ENCODE measurements at regions not wholly inside any gene's neighbourhood (a gene's known extent, or its start where the extent isn't known, plus 50 kb on each side); places are given as distances from the start of the nearest gene placed in this dataset.

GRCh38 chr10:50982989-50983388 lies 91.3 kb upstream of the PRKG1 start:
- DNase-seq (no peak), FAIRE-seq (no peak)
- no peaks in the 10 kb centered on the region for H3K4me1 ChIP-seq (ENCODE audit: control insufficient read depth in 2 of 3, insufficient read depth in 2 of 3, low read depth in 1 of 3, low read length in 3 of 3)
- no peak overlapping the region for H3K27ac ChIP-seq (ENCODE audit: low read depth in 2 of 2, low read length in 2 of 2)
- H3K36me3 ChIP-seq (ENCODE audit: control insufficient read depth in 2 of 3, insufficient read depth in 3 of 3, low read length in 3 of 3) = no peaks in the 10 kb centered on the region
- H3K9me3 ChIP-seq (ENCODE audit: control insufficient read depth in 2 of 3, insufficient read depth in 1 of 3, low read length in 3 of 3) = no peaks in the 10 kb centered on the region
- H3K9ac ChIP-seq (ENCODE audit: low read length in 3 of 3) = no peak overlapping the region
- H3K27me3 ChIP-seq (ENCODE audit: control insufficient read depth, insufficient read depth, low read length) = no peaks in the 10 kb centered on the region
- intact Hi-C loops (cut with DNase I) = no loop called here
- no peak for TF ChIP-seq CTCF (IDR thresholded peaks at IDR 0.05; ENCODE audit: borderline replicate concordance, extremely low read depth, insufficient read depth)
- H3K4me3 ChIP-seq (ENCODE audit: low read length in 3 of 3) = no peak overlapping the region

GRCh38 chr10:50987934-50988333 lies 86.4 kb upstream of the PRKG1 start:
- Histone ChIP-seq H3K9me3 (ENCODE audit: control insufficient read depth in 2 of 3, insufficient read depth in 1 of 3, low read length in 3 of 3) (no peaks in the 10 kb centered on the region), H3K4me1 (ENCODE audit: control insufficient read depth in 2 of 3, insufficient read depth in 2 of 3, low read depth in 1 of 3, low read length in 3 of 3) (peaks cover 0 to 4% (median 0%) of the 10 kb centered on the region in 3 donors), H3K9ac (ENCODE audit: low read length in 3 of 3) (no peak overlapping the region), H3K4me3 (ENCODE audit: low read length in 3 of 3) (no peak overlapping the region), H3K36me3 (ENCODE audit: control insufficient read depth in 2 of 3, insufficient read depth in 3 of 3, low read length in 3 of 3) (no peaks in the 10 kb centered on the region), H3K27me3 (ENCODE audit: control insufficient read depth, insufficient read depth, low read length) (no peaks in the 10 kb centered on the region), H3K27ac (ENCODE audit: low read depth in 2 of 2, low read length in 2 of 2) (no peak overlapping the region)
- intact Hi-C loops (cut with DNase I) = no loop called here
- no peak for TF ChIP-seq CTCF (IDR thresholded peaks at IDR 0.05; ENCODE audit: borderline replicate concordance, extremely low read depth, insufficient read depth)
- FAIRE-seq (no peak), DNase-seq (no peak)

- H3K27ac ChIP-seq (ENCODE audit: low read depth in 2 of 2, low read length in 2 of 2) = no peak overlapping the region
- H3K9ac ChIP-seq (ENCODE audit: low read length in 3 of 3) = no peak overlapping the region
- H3K9me3 ChIP-seq (ENCODE audit: control insufficient read depth in 2 of 3, insufficient read depth in 1 of 3, low read length in 3 of 3) = no peaks in the 10 kb centered on the region
- H3K27me3 ChIP-seq (ENCODE audit: control insufficient read depth, insufficient read depth, low read length) = no peaks in the 10 kb centered on the region
- DNase-seq (peak in 2 of 5 donors; percentile 29 to 37), FAIRE-seq (peak; percentile 96)
- peak; percentile 37 for TF ChIP-seq CTCF (IDR thresholded peaks at IDR 0.05; ENCODE audit: borderline replicate concordance, extremely low read depth, insufficient read depth)
- peak overlapping the region in 2 of 3 donors; percentile 13 to 16 for H3K4me3 ChIP-seq (ENCODE audit: low read length in 3 of 3)
- intact Hi-C loops (cut with DNase I) = no loop called here
- H3K36me3 ChIP-seq (ENCODE audit: control insufficient read depth in 2 of 3, insufficient read depth in 3 of 3, low read length in 3 of 3) = no peaks in the 10 kb centered on the region
- peaks cover 0 to 9% (median 0%) of the 10 kb centered on the region in 3 donors for H3K4me1 ChIP-seq (ENCODE audit: control insufficient read depth in 2 of 3, insufficient read depth in 2 of 3, low read depth in 1 of 3, low read length in 3 of 3)
These were observed 85.5 kb upstream of the PRKG1 start for GRCh38 chr10:50988792-50989191.

Measured in kidney (tissue), 13 donors.